ENCODE measurements at regions not wholly inside any gene's neighbourhood (a gene's known extent, or its start where the extent isn't known, plus 50 kb on each side); places are given as distances from the start of the nearest gene placed in this dataset.

DNA sequence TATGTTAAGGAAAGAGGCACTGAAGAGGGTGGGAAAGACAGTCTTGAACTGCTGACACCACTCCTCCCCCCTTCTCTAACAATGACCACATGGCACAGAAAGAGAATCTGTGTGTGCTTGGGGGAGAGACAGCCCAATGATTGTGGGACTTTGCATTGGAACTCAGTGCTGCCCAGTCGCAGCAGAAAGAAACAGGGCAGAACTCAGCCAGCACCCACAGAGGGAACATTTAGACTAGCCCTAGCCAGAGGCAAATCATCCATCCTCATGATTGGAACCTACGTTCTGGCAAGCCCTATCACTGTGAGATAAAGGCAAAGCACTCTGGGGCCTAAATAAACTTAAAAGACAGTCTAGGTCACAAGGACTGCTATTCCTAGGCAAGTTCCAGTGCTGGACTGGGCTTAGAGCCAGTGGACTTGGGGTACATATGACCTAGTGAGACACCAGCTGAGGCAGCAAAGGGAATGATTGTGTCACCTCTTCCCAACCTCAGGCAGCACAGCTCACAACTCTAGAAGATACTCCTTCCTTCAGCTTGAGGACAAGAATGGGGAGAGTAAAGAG, 132.8 kb upstream of the S100G start (continued):
- TF ChIP-seq, protein P1, sequence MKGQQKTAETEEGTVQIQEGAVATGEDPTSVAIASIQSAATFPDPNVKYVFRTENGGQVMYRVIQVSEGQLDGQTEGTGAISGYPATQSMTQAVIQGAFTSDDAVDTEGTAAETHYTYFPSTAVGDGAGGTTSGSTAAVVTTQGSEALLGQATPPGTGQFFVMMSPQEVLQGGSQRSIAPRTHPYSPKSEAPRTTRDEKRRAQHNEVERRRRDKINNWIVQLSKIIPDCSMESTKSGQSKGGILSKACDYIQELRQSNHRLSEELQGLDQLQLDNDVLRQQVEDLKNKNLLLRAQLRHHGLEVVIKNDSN (IDR thresholded peaks at IDR 0.05; ENCODE audit: borderline replicate concordance, extremely low read length, insufficient read depth, low read depth, low read length), result no peak
- TF ChIP-seq YY1 (IDR thresholded peaks at IDR 0.05; ENCODE audit: low read depth, low read length), result no peak
- no peak for TF ChIP-seq ZNF207 (IDR thresholded peaks at IDR 0.05; ENCODE audit: borderline replicate concordance)
- TF ChIP-seq SIX5 (IDR thresholded peaks at IDR 0.05; ENCODE audit: low read depth, low read length, severe bottlenecking), result no peak
- TF ChIP-seq, protein P2, sequence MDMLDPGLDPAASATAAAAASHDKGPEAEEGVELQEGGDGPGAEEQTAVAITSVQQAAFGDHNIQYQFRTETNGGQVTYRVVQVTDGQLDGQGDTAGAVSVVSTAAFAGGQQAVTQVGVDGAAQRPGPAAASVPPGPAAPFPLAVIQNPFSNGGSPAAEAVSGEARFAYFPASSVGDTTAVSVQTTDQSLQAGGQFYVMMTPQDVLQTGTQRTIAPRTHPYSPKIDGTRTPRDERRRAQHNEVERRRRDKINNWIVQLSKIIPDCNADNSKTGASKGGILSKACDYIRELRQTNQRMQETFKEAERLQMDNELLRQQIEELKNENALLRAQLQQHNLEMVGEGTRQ (IDR thresholded peaks at IDR 0.05; ENCODE audit: borderline replicate concordance, low read depth, low read length), result no peak
- no peak for TF ChIP-seq CBX3 (IDR thresholded peaks at IDR 0.05; ENCODE audit: borderline replicate concordance, low read depth)

DNA sequence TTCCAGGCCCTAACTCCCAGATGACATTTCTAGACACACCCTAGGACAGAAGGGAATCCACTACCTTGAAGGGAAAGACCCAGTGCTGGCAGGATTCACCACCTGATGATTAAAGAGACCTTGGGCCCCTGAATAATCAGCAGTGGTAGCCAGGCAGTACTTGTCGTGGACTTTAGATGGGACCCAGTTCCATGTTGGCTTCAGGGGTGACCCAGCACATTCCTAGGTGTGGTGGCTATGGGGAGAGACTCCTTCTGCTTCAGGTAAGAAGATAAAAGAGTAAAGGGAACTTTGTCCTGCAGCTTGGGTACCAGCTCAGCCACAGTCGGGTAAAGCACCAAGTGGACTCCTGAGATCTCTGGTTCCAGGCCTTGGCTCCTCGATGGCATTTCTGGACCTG, 131.8 kb upstream of the S100G start:
- Histone ChIP-seq H3K4me1 (ENCODE audit: control insufficient read depth, insufficient read depth, low read length) (no peaks in the 10 kb centered on the region), H2AFZ (ENCODE audit: control insufficient read depth, low read depth, low read length) (no peak overlapping the region), H3K4me2 (ENCODE audit: control insufficient read depth, insufficient read depth) (no peak overlapping the region), H3K36me3 (ENCODE audit: control insufficient read depth in 2 of 2, insufficient read depth in 2 of 2, low read length in 1 of 2) (no peaks in the 10 kb centered on the region), H3K79me2 (ENCODE audit: control insufficient read depth, insufficient read depth, low read length) (no peaks in the 10 kb centered on the region), H3K27me3 (replicated peaks in 1 of 2; ENCODE audit: control insufficient read depth in 2 of 2, insufficient read depth in 2 of 2, low read length in 1 of 2) (no peaks in the 10 kb centered on the region; a peak in 1 of 4 replicates), H3K9ac (ENCODE audit: control insufficient read depth, insufficient read depth, low read length) (no peak overlapping the region), H3K27ac (ENCODE audit: control insufficient read depth, insufficient read depth) (no peak overlapping the region), H3K4me3 (no peak overlapping the region), H4K20me1 (ENCODE audit: control insufficient read depth, insufficient read depth) (no peaks in the 10 kb centered on the region), H3K9me3 (replicated peaks; ENCODE audit: control insufficient read depth, insufficient read depth, low read length) (no peaks in the 10 kb centered on the region)
- ChIA-PET CTCF (no interaction called here), RAD21 (ENCODE audit: unreplicated experiment) (no interaction called here), SMC1A (ENCODE audit: uncharacterized antibody, unreplicated experiment) (no interaction called here), POLR2A (no interaction called here)
- WGBS (ENCODE audit: insufficient coverage, insufficient replicate concordance, low lambda C conversion rate, missing lambda C conversion rate), result 12% methylated on average over 3 of the region's 3 CpGs
- no TSS peak for BruUV-seq (replicated peaks)
- FAIRE-seq, result no peak
- in situ Hi-C loops (cut with MboI) (no loop called here), intact Hi-C loops (cut with micrococcal nuclease; ENCODE audit: unreplicated experiment) (no loop called here)
- ATAC-seq, result no peak
- DNase-seq (ENCODE audit: low read depth, low spot score), result no peak
- TF ChIP-seq HCFC1 (IDR thresholded peaks at IDR 0.05; ENCODE audit: low read length) (no peak), CBFB (IDR thresholded peaks at IDR 0.05; ENCODE audit: low read depth) (no peak), MTA3 (IDR thresholded peaks at IDR 0.05; ENCODE audit: borderline replicate concordance, low read length) (no peak), TARDBP (IDR thresholded peaks at IDR 0.05; ENCODE audit: borderline replicate concordance) (no peak), RAD21 (IDR thresholded peaks at IDR 0.05; ENCODE audit: insufficient read depth, low read depth, low read length) (no peak), ETV6 (conservative IDR thresholded peaks at IDR 0.05 in 1 of 2, IDR thresholded peaks at IDR 0.05 in 1 of 2; ENCODE audit: borderline replicate concordance in 1 of 2, low read depth in 1 of 2) (no peak), JUND (IDR thresholded peaks at IDR 0.05; ENCODE audit: low read depth, low read length) (no peak), ZZZ3 (IDR thresholded peaks at IDR 0.05; ENCODE audit: control insufficient read depth, insufficient read length, low read depth) (no peak), FOS (IDR thresholded peaks at IDR 0.05; ENCODE audit: borderline replicate concordance, extremely low read depth, insufficient read length) (no peak), MTA2 (IDR thresholded peaks at IDR 0.05; ENCODE audit: low read depth) (no peak), MXI1 (IDR thresholded peaks at IDR 0.05; ENCODE audit: low read depth, low read length) (no peak)

All from GM12878 (cell line).